GM23248 (cell line): ENCODE measurements at regions not wholly inside any gene's neighbourhood (a gene's known extent, or its start where the extent isn't known, plus 50 kb on each side); places are given as distances from the start of the nearest gene placed in this dataset.

Source experiments
- DNase-seq: peaks from one replicate; pipeline ENCODE4 v3.0.0-alpha.2; 2015
- H2AFZ ChIP-seq: fragments of 200-600 bp; sonication (generic); 2 replicates; pipeline ENCODE4 v1.6.1; 2016; ENCODE audit warnings: antibody characterized with exemption
- H3F3A ChIP-seq: fragments of 200-600 bp; sonication (generic); 2 replicates; pipeline ENCODE4 v1.6.1; 2016; ENCODE audit warnings: mild to moderate bottlenecking, antibody characterized with exemption, mixed run types; ENCODE audit not compliant: insufficient read depth
- H3K27ac ChIP-seq: fragments of 200-600 bp; sonication (generic); 2 replicates; pipeline ENCODE4 v1.5.1; 2016; ENCODE audit warnings: mild to moderate bottlenecking
- H3K27me3 ChIP-seq: fragments of 200-600 bp; sonication (generic); replicated peaks from 2 replicates; pipeline ENCODE4 v1.6.1; 2016; ENCODE audit warnings: mild to moderate bottlenecking; ENCODE audit not compliant: insufficient read depth
- H3K36me3 ChIP-seq: fragments of 200-600 bp; sonication (generic); 2 replicates; pipeline ENCODE4 v1.6.1; 2016; ENCODE audit warnings: low read depth, mild to moderate bottlenecking
- H3K4me1 ChIP-seq: fragments of 200-600 bp; sonication (generic); 2 replicates; pipeline ENCODE4 v1.6.1; 2016; ENCODE audit warnings: mild to moderate bottlenecking; ENCODE audit not compliant: insufficient read depth
- H3K4me2 ChIP-seq: fragments of 200-600 bp; sonication (generic); one replicate; pipeline ENCODE4 v1.6.1; 2016; ENCODE audit warnings: mild to moderate bottlenecking; ENCODE audit not compliant: unreplicated experiment
- H3K4me3 ChIP-seq: fragments of 200-600 bp; sonication (generic); 2 replicates; pipeline ENCODE4 v1.5.1; 2016; ENCODE audit warnings: mild to moderate bottlenecking
- H3K79me2 ChIP-seq: fragments of 200-600 bp; sonication (generic); 2 replicates; pipeline ENCODE4 v1.6.1; 2016; ENCODE audit warnings: mild to moderate bottlenecking; ENCODE audit not compliant: insufficient read depth
- H3K9ac ChIP-seq: fragments of 200-600 bp; sonication (generic); 2 replicates; pipeline ENCODE4 v1.6.1; 2016; ENCODE audit warnings: mild to moderate bottlenecking
- H3K9me2 ChIP-seq: fragments of 200-600 bp; sonication (generic); 2 replicates; pipeline ENCODE4 v1.6.1; 2016; ENCODE audit warnings: mixed run types, mild to moderate bottlenecking, moderate library complexity; ENCODE audit not compliant: insufficient read depth
- H3K9me3 ChIP-seq: fragments of 200-600 bp; sonication (generic); one replicate; pipeline ENCODE4 v1.6.1; 2017; ENCODE audit warnings: low read depth
- H4K20me1 ChIP-seq: fragments of 200-600 bp; sonication (generic); 2 replicates; pipeline ENCODE4 v1.6.0; 2016; ENCODE audit not compliant: insufficient read depth
- EZH2 ChIP-seq: fragments of 200-600 bp; sonication (generic); IDR thresholded peaks from 2 replicates; pipeline ENCODE4 v1.6.1; 2018; ENCODE audit warnings: antibody characterized with exemption, mild to moderate bottlenecking; ENCODE audit not compliant: insufficient read depth, poor library complexity, severe bottlenecking
- EZH2phosphoT487 ChIP-seq: fragments of 200-600 bp; sonication (generic); IDR thresholded peaks from 2 replicates; pipeline ENCODE4 v1.6.1; 2018; ENCODE audit warnings: antibody characterized with exemption, moderate library complexity, mild to moderate bottlenecking, low read depth; ENCODE audit not compliant: insufficient read depth
- WGBS, 2 experiments: methylation state at CpG; one replicate each; pipeline ENCODE4 v1.1.6; 2015 to 2017; ENCODE audit warnings: low lambda C conversion rate in 2 of 2, low coverage in 1 of 2; ENCODE audit errors: missing lambda C conversion rate in 2 of 2; 5-methylcytosine and 5-hydroxymethylcytosine counted together
- in situ Hi-C: fragments of 300-500 bp; cut with MboI; formaldehyde crosslinking; loops from 2 replicates; pipeline ENCODE4 v1.15.0; 2020

DNA sequence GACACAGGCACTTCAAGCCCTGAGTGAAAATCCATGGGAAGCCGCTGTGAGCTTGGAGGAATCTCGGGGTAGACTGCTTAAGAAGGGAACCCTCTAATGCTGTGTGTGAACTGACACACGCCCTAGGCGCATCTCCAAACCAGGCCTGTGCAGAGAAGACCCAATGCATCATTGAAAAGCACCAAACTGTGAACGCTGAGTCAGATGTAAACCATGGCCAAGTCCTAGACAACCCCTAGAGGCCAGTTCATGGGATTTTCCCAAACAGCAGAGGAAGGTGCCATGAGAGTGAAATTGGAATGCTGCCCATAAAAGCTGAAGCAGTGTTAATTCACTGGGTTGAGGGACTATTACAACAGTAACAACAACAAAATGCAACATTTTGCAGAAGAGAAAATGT lies 296.5 kb downstream of the SMOC2 start:
- peak; percentile 4 for DNase-seq
- H3K4me1 ChIP-seq = no peaks in the 10 kb centered on the region
- TF ChIP-seq EZH2phosphoT487 (no peak), EZH2 (no peak)
- H3K9me3 ChIP-seq = no peaks in the 10 kb centered on the region
- no peak overlapping the region for H3K9ac ChIP-seq
- no peak overlapping the region for H2AFZ ChIP-seq
- H3K27me3 ChIP-seq = no peaks in the 10 kb centered on the region
- no peaks in the 10 kb centered on the region for H3K9me2 ChIP-seq
- H3K4me3 ChIP-seq = no peak overlapping the region
- WGBS, 2 experiments = 31 to 41% methylated on average over 5 of the region's 5 CpGs
- H3K36me3 ChIP-seq = no peaks in the 10 kb centered on the region
- no peaks in the 10 kb centered on the region for H3K79me2 ChIP-seq
- H4K20me1 ChIP-seq = no peaks in the 10 kb centered on the region
- H3F3A ChIP-seq = no peaks in the 10 kb centered on the region
- H3K4me2 ChIP-seq = no peak overlapping the region
- in situ Hi-C loops = no loop called here
- H3K27ac ChIP-seq = no peak overlapping the region

DNA sequence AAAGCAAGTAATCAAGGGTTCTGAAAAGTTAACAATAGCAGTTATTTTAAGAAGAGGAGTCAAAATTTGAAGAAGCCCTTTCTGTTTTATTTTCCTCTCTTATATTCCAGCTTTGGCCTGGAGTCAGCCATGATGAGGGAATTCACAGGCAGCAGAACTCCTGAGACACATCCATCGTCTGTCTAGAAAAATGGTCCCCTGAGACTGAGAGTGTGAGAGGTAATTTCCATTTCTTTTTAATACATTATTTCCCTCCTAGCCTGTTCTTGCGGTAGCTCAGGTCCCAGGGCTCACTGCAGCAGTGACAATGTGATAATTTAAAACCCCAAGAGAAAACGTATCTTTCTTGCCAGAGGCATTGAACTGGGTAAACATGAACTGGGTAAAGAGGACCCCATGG lies 296.0 kb downstream of the SMOC2 start:
- Histone ChIP-seq H3K79me2 (no peaks in the 10 kb centered on the region), H3K27me3 (no peaks in the 10 kb centered on the region), H3K4me2 (no peak overlapping the region), H2AFZ (no peak overlapping the region), H3K4me1 (no peaks in the 10 kb centered on the region), H3K36me3 (no peaks in the 10 kb centered on the region), H4K20me1 (no peaks in the 10 kb centered on the region), H3K27ac (no peak overlapping the region), H3K4me3 (no peak overlapping the region), H3K9me3 (no peaks in the 10 kb centered on the region), H3K9ac (no peak overlapping the region), H3F3A (no peaks in the 10 kb centered on the region), H3K9me2 (no peaks in the 10 kb centered on the region)
- TF ChIP-seq EZH2 = no peak
- TF ChIP-seq EZH2phosphoT487 = no peak
- no peak for DNase-seq
- WGBS, 2 experiments = 22 to 23% methylated on average over 3 of the region's 3 CpGs
- in situ Hi-C loops = no loop called here

DNA sequence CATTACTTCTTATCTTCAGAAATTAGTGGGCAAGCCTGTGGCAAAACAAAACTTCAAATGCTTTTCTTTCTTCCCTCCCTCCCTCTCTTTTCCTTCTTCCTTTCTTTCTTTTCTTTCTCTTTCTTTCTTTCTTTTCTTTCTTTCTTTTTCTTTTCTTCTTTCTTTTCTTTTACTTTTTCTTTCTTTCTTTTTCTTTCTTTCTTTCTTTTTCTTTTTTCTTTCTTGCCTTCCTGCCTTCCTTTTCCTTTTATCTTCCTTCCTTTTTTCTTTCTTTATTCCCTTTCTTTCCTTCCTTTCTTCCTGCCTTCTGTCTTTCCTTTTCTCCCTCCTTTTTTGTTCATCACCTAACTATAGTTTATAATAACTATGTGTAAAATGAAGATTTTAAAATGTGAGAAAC lies 295.1 kb downstream of the SMOC2 start:
- Histone ChIP-seq H3K4me2 (no peak overlapping the region), H3K27ac (no peak overlapping the region), H2AFZ (no peak overlapping the region), H3K36me3 (no peaks in the 10 kb centered on the region), H4K20me1 (no peaks in the 10 kb centered on the region), H3F3A (no peaks in the 10 kb centered on the region), H3K4me1 (no peaks in the 10 kb centered on the region), H3K27me3 (no peaks in the 10 kb centered on the region), H3K9me2 (no peaks in the 10 kb centered on the region), H3K9ac (no peak overlapping the region), H3K9me3 (no peaks in the 10 kb centered on the region), H3K4me3 (no peak overlapping the region), H3K79me2 (no peaks in the 10 kb centered on the region)
- TF ChIP-seq EZH2 (no peak), EZH2phosphoT487 (no peak)
- DNase-seq = no peak
- in situ Hi-C loops = no loop called here

DNA sequence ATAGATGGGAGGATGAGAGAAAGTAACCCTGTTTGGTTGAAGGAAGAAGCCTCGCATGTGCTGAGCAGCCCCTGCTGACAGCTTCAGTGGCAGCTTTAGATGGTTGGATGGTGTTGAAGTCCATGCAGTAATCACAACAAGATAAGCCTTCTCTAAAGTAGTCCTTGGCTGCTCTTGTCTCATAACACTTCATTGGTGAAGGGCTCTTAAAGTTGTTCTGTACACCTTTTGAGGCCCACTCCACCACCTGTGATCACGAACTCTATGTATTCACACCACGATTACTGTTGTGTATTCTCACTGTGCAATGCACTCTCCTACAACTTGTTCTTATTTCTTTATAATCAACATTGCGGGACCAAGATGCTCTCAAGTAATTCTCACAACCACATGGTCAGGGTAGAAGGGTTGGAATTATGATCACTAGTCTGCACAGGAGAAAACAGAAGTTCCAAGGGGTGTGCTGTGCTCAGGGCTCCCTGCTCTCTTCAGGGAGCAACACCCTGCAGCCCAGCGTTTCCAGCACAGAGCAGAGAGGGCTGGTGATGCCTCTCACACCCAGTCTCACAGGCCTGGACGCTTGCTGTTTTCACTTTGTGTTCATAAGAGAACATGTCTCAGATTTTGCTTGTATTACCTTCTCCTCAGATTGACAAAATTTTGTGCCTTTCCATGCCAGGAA lies 294.4 kb downstream of the SMOC2 start:
- Histone ChIP-seq H3K9ac (no peak overlapping the region), H3K4me2 (no peak overlapping the region), H3K4me3 (no peak overlapping the region), H4K20me1 (no peaks in the 10 kb centered on the region), H3K9me3 (no peaks in the 10 kb centered on the region), H3K27ac (no peak overlapping the region), H3F3A (no peaks in the 10 kb centered on the region), H3K9me2 (no peaks in the 10 kb centered on the region), H3K4me1 (no peaks in the 10 kb centered on the region), H3K36me3 (no peaks in the 10 kb centered on the region), H2AFZ (no peak overlapping the region), H3K79me2 (no peaks in the 10 kb centered on the region), H3K27me3 (no peaks in the 10 kb centered on the region)
- 20 to 23% methylated on average over 6 of the region's 6 CpGs for WGBS, 2 experiments
- in situ Hi-C loops = no loop called here
- TF ChIP-seq EZH2 = no peak
- no peak for TF ChIP-seq EZH2phosphoT487
- no peak for DNase-seq

DNA sequence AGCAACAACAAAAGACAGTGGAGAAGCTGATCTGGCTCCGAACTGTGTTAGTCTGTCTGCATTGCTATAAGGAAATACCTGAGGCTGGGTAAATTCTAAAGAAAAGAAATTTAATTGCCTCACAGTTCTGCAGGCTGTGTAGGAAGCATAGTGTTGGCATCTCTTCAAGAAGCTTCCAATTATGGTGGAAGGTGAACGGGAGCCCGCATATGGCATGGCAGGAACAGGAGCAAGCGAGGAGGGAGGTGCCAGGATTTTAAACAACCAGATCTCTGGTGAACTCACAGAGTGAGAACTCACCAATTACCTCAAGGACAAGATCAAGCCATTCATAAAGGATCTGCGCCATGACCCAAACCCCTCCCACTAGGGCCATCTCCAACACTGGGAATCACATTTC lies 293.5 kb downstream of the SMOC2 start:
- Histone ChIP-seq H4K20me1 (no peaks in the 10 kb centered on the region), H3K27me3 (no peaks in the 10 kb centered on the region), H3K79me2 (no peaks in the 10 kb centered on the region), H3K36me3 (no peaks in the 10 kb centered on the region), H3K9me2 (no peaks in the 10 kb centered on the region), H3K4me3 (no peak overlapping the region), H3K4me1 (no peaks in the 10 kb centered on the region), H2AFZ (no peak overlapping the region), H3K9ac (no peak overlapping the region), H3K27ac (no peak overlapping the region), H3K9me3 (no peaks in the 10 kb centered on the region), H3K4me2 (no peak overlapping the region), H3F3A (no peaks in the 10 kb centered on the region)
- 42 to 44% methylated on average over 5 of the region's 5 CpGs for WGBS, 2 experiments
- in situ Hi-C loops = no loop called here
- TF ChIP-seq EZH2 (no peak), EZH2phosphoT487 (no peak)
- DNase-seq = no peak
